Cardiac fibroblast (primary cell): ENCODE measurements at regions not wholly inside any gene's neighbourhood (a gene's known extent, or its start where the extent isn't known, plus 50 kb on each side); places are given as distances from the start of the nearest gene placed in this dataset.

Experiments used
- DNase-seq, 2 donors: peaks; one replicate each; pipeline versions ENCODE4 v3.0.0 to v3.0.0-alpha.2; 2010; ENCODE audit warnings: low read depth in 2 of 2
- H3K4me3 ChIP-seq, 2 donors: replicated peaks in 1 of 2; 1 replicate in 1 of 2; 2 replicates in 1 of 2; pipeline ENCODE4 v1.5.1; 2011; ENCODE audit warnings: low read depth in 2 of 2, low read length in 2 of 2, mild to moderate bottlenecking in 2 of 2, moderate library complexity in 1 of 2
- CTCF ChIP-seq: IDR thresholded peaks from one replicate; pipeline ENCODE4 v1.5.1; 2011; ENCODE audit warnings: low read depth, mild to moderate bottlenecking, low read length, inconsistent platforms

GRCh38 chr2:34979148-34979547 lies 1376.4 kb upstream of the CRIM1 start:
- no peak for DNase-seq
- TF ChIP-seq CTCF: no peak
- H3K4me3 ChIP-seq: no peak overlapping the region

- no peak overlapping the region for H3K4me3 ChIP-seq
- no peak for DNase-seq
- TF ChIP-seq CTCF: no peak
These were observed 1362.7 kb upstream of the FAM98A start for GRCh38 chr2:34961822-34962221.

- TF ChIP-seq CTCF: no peak
- no peak overlapping the region for H3K4me3 ChIP-seq
- DNase-seq: no peak
These were observed 1355.7 kb upstream of the FAM98A start for GRCh38 chr2:34954758-34955157.

GRCh38 chr2:34950797-34951196 lies 1351.7 kb upstream of the FAM98A start:
- no peak overlapping the region for H3K4me3 ChIP-seq
- no peak for TF ChIP-seq CTCF
- DNase-seq: no peak

GRCh38 chr2:34949316-34949715 lies 1350.2 kb upstream of the FAM98A start:
- TF ChIP-seq CTCF: no peak
- no peak overlapping the region for H3K4me3 ChIP-seq
- DNase-seq: no peak

GRCh38 chr2:34936089-34936488 lies 1337.0 kb upstream of the FAM98A start:
- TF ChIP-seq CTCF: no peak
- H3K4me3 ChIP-seq: no peak overlapping the region
- no peak for DNase-seq

GRCh38 chr2:34912084-34912483 lies 1313.0 kb upstream of the FAM98A start:
- TF ChIP-seq CTCF: no peak
- no peak overlapping the region for H3K4me3 ChIP-seq
- no peak for DNase-seq
